ENCODE measurements at regions not wholly inside any gene's neighbourhood (a gene's known extent, or its start where the extent isn't known, plus 50 kb on each side); places are given as distances from the start of the nearest gene placed in this dataset.

DNA sequence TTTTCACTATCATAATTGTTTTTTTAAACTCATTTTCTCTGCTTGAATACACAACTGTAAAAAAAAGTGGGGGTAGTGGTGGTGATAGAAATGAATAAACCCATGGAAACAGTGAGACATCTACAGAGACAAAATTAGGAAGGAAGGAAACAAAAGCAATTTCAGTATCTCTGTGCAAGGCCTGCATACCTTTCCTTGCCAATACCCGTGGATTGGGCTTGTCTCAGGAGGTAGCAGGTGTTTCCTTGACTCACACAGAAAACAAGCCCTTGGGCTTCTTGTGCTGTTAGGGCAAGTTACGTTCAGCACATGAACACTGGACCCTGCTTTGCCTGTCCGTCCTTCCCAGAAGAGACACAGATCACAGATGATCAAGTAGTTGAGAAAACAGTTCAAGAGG, 372.2 kb downstream of the ZSWIM6 start:
- TF ChIP-seq POLR2AphosphoS5 (IDR thresholded peaks at IDR 0.05; ENCODE audit: low read depth, low read length), result no peak
- TF ChIP-seq, protein P1, sequence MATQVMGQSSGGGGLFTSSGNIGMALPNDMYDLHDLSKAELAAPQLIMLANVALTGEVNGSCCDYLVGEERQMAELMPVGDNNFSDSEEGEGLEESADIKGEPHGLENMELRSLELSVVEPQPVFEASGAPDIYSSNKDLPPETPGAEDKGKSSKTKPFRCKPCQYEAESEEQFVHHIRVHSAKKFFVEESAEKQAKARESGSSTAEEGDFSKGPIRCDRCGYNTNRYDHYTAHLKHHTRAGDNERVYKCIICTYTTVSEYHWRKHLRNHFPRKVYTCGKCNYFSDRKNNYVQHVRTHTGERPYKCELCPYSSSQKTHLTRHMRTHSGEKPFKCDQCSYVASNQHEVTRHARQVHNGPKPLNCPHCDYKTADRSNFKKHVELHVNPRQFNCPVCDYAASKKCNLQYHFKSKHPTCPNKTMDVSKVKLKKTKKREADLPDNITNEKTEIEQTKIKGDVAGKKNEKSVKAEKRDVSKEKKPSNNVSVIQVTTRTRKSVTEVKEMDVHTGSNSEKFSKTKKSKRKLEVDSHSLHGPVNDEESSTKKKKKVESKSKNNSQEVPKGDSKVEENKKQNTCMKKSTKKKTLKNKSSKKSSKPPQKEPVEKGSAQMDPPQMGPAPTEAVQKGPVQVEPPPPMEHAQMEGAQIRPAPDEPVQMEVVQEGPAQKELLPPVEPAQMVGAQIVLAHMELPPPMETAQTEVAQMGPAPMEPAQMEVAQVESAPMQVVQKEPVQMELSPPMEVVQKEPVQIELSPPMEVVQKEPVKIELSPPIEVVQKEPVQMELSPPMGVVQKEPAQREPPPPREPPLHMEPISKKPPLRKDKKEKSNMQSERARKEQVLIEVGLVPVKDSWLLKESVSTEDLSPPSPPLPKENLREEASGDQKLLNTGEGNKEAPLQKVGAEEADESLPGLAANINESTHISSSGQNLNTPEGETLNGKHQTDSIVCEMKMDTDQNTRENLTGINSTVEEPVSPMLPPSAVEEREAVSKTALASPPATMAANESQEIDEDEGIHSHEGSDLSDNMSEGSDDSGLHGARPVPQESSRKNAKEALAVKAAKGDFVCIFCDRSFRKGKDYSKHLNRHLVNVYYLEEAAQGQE (IDR thresholded peaks at IDR 0.05; ENCODE audit: insufficient read depth in 1 of 2, low read depth in 2 of 2, low read length in 2 of 2), result no peak
- no peak for TF ChIP-seq SIN3A (IDR thresholded peaks at IDR 0.05; ENCODE audit: borderline replicate concordance, insufficient read depth, low read length)
- TF ChIP-seq TAF1 (IDR thresholded peaks at IDR 0.05; ENCODE audit: borderline replicate concordance, insufficient read depth, low read length), result no peak
- TF ChIP-seq FOXP2 (optimal IDR thresholded peaks at IDR 0.05; ENCODE audit: borderline replicate concordance, extremely low read depth, extremely low read length, insufficient read depth), result no peak

Data from PFSK-1 (cell line).